Prostate gland (tissue), 2 donors: ENCODE measurements at regions not wholly inside any gene's neighbourhood (a gene's known extent, or its start where the extent isn't known, plus 50 kb on each side); places are given as distances from the start of the nearest gene placed in this dataset.

Source experiments
- POLR2A ChIP-seq: fragments of 450-650 bp; IDR thresholded peaks from one replicate; pipeline ENCODE4 v1.6.1; 2016; ENCODE audit warnings: antibody characterized with exemption, mild to moderate bottlenecking
- POLR2AphosphoS5 ChIP-seq: sonication (generic); formaldehyde crosslinking; IDR thresholded peaks from one replicate; pipeline ENCODE4 v1.6.1; 2017; ENCODE audit warnings: antibody characterized with exemption
- TF ChIP-seq, protein P1 (sequence below), 4 experiments: fragments of 200-600 bp in 2 of 4; fragments of 450-650 bp in 2 of 4; sonication (generic) in 2 of 4; IDR thresholded peaks; 1 replicate in 3 of 4; 2 replicates in 1 of 4; pipeline ENCODE4 v1.5.1; 2016 to 2019; ENCODE audit warnings: antibody characterized with exemption in 4 of 4, mild to moderate bottlenecking in 2 of 4, moderate library complexity in 2 of 4

DNA sequence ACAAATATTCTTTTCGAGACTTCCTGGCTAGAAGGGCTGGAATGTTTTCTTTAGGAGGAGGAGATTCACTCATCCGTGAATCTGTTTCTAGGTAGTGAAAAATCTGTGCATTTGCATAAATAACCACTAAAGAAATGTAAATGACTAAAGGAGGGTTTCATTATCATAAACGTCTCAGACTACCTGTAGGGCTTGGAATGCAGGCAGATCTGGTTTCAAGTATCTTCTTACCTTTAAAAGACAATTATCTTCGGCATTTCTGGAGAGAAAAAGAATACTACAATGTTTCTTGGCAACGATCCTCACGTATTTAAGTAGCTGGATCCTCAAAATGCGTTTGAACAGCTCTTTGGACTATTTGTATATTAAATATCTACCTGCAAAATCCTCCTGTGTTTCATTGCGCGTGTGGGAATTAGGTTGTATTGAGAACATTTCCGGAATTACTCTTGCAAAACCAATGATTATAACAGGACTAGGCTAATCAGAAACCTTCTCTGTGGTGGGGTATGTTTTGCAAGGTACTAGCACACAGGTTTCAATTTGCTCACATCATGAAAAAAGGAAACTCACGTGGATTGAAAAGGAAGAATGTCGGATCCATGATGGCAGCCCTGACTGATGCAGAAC is 291.1 kb upstream of the ARGLU1 start:
- TF ChIP-seq, protein P1, sequence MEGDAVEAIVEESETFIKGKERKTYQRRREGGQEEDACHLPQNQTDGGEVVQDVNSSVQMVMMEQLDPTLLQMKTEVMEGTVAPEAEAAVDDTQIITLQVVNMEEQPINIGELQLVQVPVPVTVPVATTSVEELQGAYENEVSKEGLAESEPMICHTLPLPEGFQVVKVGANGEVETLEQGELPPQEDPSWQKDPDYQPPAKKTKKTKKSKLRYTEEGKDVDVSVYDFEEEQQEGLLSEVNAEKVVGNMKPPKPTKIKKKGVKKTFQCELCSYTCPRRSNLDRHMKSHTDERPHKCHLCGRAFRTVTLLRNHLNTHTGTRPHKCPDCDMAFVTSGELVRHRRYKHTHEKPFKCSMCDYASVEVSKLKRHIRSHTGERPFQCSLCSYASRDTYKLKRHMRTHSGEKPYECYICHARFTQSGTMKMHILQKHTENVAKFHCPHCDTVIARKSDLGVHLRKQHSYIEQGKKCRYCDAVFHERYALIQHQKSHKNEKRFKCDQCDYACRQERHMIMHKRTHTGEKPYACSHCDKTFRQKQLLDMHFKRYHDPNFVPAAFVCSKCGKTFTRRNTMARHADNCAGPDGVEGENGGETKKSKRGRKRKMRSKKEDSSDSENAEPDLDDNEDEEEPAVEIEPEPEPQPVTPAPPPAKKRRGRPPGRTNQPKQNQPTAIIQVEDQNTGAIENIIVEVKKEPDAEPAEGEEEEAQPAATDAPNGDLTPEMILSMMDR (IDR thresholded peaks at IDR 0.05), result no peak
- TF ChIP-seq POLR2A (no peak), POLR2AphosphoS5 (no peak)
